A549 (cell line): ENCODE measurements at regions not wholly inside any gene's neighbourhood (a gene's known extent, or its start where the extent isn't known, plus 50 kb on each side); places are given as distances from the start of the nearest gene placed in this dataset.

ENCODE experiments used
- BHLHE40 ChIP-seq: IDR thresholded peaks from 2 replicates; pipeline ENCODE4 v1.6.1; 2012; ENCODE audit warnings: low read depth, low read length, inconsistent platforms
- CBX2 ChIP-seq: fragments of 200-600 bp; sonication (generic); IDR thresholded peaks from 2 replicates; pipeline ENCODE4 v1.6.1; 2016; ENCODE audit warnings: low read depth, mild to moderate bottlenecking, borderline replicate concordance
- CHD2 ChIP-seq: fragments of 150-350 bp; IDR thresholded peaks from 2 replicates; pipeline ENCODE4 v1.6.1; 2014; ENCODE audit warnings: low read length; ENCODE audit not compliant: partially characterized antibody
- EP300 ChIP-seq, 2 experiments: fragments of >200 bp; sonication (Bioruptor Twin); formaldehyde crosslinking; IDR thresholded peaks; 2 replicates in 1 of 2; 3 replicates in 1 of 2; pipeline ENCODE4 v1.6.1; 2016 to 2017
- FOSB ChIP-seq: fragments of 250-450 bp; sonication (Bioruptor Pico); IDR thresholded peaks from 2 replicates; pipeline ENCODE4 v1.5.0; 2020; ENCODE audit warnings: mild to moderate bottlenecking, moderate library complexity
- JUNB ChIP-seq: fragments of >200 bp; sonication (Bioruptor Twin); formaldehyde crosslinking; IDR thresholded peaks from 2 replicates; pipeline ENCODE4 v1.6.1; 2016
- MAZ ChIP-seq: fragments of 150-350 bp; IDR thresholded peaks from 2 replicates; pipeline ENCODE4 v1.6.1; 2014; ENCODE audit warnings: antibody characterized with exemption, low read depth, low read length, borderline replicate concordance
- MYC ChIP-seq: IDR thresholded peaks from 2 replicates; pipeline ENCODE4 v1.6.1; 2012; ENCODE audit warnings: mild to moderate bottlenecking, inconsistent platforms, low read length, improper control_type of control experiment, borderline replicate concordance
- NR3C1 ChIP-seq: fragments of >200 bp; sonication (Bioruptor Twin); formaldehyde crosslinking; IDR thresholded peaks from 3 replicates; pipeline ENCODE4 v1.6.1; 2017
- RARB ChIP-seq: fragments of 250-450 bp; sonication (Bioruptor Pico); IDR thresholded peaks from 2 replicates; pipeline ENCODE4 v1.8.0; 2021; ENCODE audit warnings: mild to moderate bottlenecking, moderate library complexity
- TFCP2L1 ChIP-seq: fragments of 250-450 bp; sonication (Bioruptor Pico); IDR thresholded peaks from 2 replicates; pipeline ENCODE4 v1.5.0; 2021; ENCODE audit warnings: mild to moderate bottlenecking
- TF ChIP-seq, protein P1 (sequence below): fragments of >200 bp; sonication (Bioruptor Twin); formaldehyde crosslinking; IDR thresholded peaks from 3 replicates; pipeline ENCODE4 v1.5.1; 2016
- TF ChIP-seq, protein P2 (sequence below): fragments of >200 bp; sonication (Bioruptor Twin); formaldehyde crosslinking; IDR thresholded peaks from 3 replicates; pipeline ENCODE4 v1.6.1; 2016
- TF ChIP-seq, protein P3 (sequence below): fragments of 200-600 bp; sonication (generic); IDR thresholded peaks from 2 replicates; pipeline ENCODE4 v1.6.1; 2016; ENCODE audit warnings: antibody characterized with exemption, mild to moderate bottlenecking, moderate library complexity

DNA sequence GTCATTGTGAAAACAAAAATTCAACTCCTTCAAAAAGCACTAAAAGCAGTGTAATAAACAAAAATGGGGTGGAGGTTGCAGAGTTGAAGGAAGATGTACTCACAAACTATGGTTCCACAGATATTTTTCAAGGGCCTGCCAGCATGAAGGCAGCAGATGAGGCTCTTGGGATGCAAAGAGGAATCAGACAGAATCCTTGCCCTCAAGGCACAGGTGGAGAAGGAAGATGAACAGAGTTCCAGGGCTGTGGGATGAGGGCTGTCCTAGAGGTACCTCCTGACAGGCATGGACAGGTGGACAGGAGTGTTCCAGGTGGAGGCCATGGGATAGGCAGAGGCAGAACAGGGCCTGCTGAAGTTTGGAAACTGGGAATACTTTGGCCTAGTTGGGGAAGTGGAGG lies 140.5 kb upstream of the ANKH start:
- TF ChIP-seq TFCP2L1 (CRISPR knock-in tag) (no peak), RARB (CRISPR knock-in tag) (no peak), FOSB (CRISPR knock-in tag) (no peak), BHLHE40 (no peak), MAZ (no peak), NR3C1 (no peak), MYC (no peak), EP300 (IDR thresholded peaks at IDR 0.05) (no peak), JUNB (no peak), CHD2 (no peak), CBX2 (no peak)
- TF ChIP-seq, protein P1, sequence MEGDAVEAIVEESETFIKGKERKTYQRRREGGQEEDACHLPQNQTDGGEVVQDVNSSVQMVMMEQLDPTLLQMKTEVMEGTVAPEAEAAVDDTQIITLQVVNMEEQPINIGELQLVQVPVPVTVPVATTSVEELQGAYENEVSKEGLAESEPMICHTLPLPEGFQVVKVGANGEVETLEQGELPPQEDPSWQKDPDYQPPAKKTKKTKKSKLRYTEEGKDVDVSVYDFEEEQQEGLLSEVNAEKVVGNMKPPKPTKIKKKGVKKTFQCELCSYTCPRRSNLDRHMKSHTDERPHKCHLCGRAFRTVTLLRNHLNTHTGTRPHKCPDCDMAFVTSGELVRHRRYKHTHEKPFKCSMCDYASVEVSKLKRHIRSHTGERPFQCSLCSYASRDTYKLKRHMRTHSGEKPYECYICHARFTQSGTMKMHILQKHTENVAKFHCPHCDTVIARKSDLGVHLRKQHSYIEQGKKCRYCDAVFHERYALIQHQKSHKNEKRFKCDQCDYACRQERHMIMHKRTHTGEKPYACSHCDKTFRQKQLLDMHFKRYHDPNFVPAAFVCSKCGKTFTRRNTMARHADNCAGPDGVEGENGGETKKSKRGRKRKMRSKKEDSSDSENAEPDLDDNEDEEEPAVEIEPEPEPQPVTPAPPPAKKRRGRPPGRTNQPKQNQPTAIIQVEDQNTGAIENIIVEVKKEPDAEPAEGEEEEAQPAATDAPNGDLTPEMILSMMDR = no peak
- TF ChIP-seq, protein P2, sequence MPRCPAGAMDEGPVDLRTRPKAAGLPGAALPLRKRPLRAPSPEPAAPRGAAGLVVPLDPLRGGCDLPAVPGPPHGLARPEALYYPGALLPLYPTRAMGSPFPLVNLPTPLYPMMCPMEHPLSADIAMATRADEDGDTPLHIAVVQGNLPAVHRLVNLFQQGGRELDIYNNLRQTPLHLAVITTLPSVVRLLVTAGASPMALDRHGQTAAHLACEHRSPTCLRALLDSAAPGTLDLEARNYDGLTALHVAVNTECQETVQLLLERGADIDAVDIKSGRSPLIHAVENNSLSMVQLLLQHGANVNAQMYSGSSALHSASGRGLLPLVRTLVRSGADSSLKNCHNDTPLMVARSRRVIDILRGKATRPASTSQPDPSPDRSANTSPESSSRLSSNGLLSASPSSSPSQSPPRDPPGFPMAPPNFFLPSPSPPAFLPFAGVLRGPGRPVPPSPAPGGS = no peak
- TF ChIP-seq, protein P3, sequence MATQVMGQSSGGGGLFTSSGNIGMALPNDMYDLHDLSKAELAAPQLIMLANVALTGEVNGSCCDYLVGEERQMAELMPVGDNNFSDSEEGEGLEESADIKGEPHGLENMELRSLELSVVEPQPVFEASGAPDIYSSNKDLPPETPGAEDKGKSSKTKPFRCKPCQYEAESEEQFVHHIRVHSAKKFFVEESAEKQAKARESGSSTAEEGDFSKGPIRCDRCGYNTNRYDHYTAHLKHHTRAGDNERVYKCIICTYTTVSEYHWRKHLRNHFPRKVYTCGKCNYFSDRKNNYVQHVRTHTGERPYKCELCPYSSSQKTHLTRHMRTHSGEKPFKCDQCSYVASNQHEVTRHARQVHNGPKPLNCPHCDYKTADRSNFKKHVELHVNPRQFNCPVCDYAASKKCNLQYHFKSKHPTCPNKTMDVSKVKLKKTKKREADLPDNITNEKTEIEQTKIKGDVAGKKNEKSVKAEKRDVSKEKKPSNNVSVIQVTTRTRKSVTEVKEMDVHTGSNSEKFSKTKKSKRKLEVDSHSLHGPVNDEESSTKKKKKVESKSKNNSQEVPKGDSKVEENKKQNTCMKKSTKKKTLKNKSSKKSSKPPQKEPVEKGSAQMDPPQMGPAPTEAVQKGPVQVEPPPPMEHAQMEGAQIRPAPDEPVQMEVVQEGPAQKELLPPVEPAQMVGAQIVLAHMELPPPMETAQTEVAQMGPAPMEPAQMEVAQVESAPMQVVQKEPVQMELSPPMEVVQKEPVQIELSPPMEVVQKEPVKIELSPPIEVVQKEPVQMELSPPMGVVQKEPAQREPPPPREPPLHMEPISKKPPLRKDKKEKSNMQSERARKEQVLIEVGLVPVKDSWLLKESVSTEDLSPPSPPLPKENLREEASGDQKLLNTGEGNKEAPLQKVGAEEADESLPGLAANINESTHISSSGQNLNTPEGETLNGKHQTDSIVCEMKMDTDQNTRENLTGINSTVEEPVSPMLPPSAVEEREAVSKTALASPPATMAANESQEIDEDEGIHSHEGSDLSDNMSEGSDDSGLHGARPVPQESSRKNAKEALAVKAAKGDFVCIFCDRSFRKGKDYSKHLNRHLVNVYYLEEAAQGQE = no peak
